ENCODE measurements at regions not wholly inside any gene's neighbourhood (a gene's known extent, or its start where the extent isn't known, plus 50 kb on each side); places are given as distances from the start of the nearest gene placed in this dataset.
A peak's percentile ranks its signal among the peaks of the same experiment; 100 is the strongest.

DNA sequence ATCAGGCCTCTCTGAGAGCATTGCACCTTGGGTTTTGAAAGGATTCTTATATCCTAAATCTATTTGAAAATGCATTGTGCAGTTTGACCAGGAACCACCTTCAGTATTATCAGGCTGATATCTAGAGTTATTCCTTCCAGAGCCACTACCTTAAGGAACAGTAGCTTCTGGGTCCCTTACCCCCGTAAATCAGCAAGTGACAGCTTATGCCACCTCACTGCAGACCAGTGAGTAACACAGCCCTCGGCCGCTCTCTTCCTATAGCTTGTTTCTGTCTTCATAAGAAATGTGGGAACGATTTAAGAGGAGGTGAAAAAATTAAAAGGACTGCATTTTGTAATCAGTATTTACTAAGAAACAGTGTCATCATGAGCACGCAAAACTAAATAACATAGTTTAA is 584.2 kb downstream of the GALR1 start:
- no peak for DNase-seq (ENCODE audit: low spot score)

DNA sequence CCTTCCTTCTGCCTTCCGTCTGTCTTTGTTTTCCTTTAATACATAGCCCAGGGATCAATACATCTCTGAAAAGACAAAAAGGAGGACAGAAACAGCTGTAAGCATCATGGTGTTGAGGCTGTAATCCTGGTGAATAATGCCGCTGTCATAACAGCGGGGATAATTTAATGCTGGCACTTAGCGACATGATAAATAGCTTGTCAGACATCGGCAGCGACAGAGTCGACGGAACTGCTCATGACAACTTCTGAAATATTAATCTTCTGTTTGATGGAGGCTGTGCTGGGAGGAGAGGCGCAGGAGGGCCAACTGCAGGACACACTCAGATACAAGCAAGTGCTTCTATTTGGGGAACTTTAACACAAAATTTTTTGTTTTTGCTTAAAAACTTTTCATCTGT is 602.2 kb downstream of the GALR1 start:
- no peak for DNase-seq (ENCODE audit: low spot score)

DNA sequence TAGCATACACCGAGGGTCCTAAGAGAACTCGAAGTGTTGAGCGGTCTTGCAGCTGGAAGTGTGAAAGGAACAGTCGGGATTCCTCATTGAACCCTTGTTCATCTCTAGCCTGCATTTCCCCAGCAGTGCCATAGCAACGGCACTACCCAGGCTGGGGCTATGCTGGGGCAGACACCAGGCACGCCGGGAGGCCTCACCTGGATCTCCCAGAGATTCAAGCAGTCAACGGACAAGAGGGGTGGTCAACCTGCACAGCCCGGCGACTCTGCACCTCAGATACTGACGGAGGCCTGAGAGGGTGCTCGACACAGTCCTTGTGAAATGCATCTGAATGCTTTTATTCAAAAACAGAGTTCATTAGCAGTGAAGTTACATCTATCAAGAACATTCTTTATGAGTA is 604.2 kb downstream of the GALR1 start:
- DNase-seq (ENCODE audit: low spot score): no peak

DNA sequence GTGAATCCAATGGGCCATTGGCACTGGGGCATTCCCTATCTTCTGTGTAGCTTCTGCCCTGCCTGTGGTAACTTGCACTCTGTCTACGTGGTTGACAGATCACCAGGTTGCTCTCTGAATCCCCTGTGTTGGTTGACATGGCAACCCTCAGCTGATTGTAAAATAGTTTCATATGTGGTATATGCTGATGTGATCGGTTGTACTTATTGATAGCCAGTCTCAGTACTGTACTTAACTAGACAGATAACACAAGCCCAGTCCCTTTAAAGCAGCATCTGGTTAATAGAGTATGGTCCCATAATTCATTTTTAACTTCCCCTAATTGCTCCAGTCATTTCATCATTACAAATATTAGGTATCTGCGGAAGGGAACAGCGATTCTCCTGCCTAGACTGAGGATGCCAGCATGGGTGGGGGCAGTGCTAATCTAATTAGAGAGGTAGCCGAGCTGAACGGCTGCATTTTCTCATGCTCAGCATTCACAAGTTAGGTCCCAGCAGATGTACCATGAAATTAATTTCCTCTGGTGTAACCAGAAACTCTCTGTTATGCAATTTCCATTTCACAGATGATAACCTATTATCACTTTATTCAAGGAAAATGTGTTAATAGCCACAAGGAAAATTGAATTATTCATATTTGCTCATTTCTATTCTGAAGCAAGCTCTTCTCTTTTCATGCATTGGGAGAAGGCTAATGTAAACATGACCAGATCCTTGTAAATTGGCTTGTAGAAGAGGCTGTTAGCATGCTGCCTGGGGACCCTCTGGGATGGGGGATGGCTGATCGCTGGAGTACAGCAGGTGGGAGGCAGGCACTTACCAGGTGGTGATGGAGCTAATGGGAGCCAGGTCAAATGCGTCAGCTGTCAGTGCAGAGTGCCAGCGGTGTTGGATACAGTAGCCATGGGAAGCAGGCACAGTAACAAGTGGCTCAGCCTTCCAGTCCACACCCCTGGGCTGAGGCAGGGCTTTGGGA is 608.3 kb downstream of the GALR1 start:
- no peak for DNase-seq (ENCODE audit: low spot score)

DNA sequence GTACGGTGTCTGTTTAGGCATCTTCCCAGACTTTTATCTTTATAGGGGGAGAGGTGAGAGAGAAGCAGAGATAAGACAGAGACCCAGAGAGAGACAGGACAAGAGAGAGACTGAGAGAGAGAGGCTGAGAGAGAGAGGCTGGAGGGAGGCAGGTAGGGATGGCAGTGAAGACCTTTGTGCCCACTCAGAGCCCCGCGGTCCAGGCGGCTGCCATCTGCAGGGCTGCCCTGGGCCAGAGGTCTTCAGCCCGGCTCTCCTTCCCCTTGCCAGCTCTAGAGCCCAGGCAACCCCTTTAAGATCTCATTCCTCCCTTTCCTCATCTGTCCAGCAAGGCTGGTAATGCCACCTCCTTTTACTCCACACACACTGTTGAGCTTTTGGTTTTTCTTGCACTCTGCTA is 610.0 kb downstream of the GALR1 start:
- no peak for DNase-seq (ENCODE audit: low spot score)

DNA sequence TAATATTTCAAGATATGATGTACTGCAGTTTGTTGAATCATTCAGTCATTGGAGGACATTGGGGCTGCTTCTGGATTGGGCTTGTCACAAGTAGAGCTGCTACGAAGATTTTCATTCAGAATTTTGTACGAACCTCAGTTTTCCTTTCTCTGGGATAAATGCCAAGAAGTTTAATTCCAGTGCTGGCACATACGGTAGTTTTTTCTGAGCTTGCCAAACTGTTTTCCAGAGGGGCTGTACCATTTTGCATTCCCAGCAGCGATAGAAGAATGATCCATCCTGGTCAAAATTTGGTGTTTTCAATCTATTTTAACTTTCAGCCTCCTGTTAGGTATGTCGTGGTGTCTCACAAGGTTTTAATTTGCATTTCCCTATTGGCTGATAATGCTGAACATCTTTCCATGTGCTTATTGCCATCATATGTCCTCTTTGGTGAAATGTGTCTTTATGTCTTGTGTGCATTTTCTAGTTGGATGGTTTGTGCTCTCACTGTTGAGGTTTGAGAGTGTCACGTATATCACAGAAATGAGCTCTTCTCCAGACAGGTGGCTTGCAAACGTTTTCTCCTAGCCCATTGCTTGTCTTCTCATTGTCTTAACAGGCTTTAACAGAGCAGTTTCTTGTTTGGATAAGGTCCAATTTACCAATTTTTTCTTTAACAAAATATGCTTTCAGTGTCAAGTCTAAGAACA is 612.6 kb downstream of the GALR1 start:
- no peak for DNase-seq (ENCODE audit: low spot score)

DNA sequence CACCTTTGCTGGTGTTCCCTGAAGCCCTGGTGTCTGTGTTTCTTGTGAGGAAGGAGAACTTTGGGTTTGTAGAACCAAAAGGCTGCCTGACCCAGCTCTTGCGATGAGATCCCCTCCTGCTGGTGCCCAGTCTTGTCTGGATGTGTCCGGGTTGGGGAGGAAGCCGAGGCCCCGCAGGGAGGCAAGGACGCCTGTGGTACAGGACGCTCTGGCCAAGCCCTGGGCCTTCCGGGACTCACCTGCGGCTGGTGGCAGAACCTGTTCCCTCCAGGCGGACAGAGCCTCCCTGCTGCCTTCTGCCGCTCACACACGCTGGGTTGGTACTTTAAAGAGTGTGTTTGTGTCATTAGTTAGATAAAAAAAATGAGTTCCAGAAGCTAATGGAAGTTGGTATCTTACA is 616.2 kb downstream of the GALR1 start:
- DNase-seq (ENCODE audit: low spot score): no peak

DNA sequence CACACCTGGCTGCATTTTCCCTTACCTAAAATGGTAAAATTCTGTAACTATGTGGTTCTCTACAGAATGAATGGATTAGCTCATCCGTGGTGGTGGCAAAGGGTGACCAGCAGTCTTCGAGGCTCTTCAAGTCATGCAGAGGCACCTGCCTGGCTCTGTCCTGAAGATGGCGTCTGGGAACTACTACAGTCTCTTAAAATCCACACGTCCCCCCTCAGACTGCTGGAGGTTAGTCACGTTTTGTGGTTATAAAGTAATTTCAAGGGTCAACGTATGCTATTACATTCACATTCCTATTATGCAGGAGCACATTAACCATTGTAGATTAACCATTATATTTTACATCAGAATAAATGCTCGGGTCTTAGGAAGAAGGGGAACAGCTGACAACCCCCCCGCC is 616.7 kb downstream of the GALR1 start:
- DNase-seq (ENCODE audit: low spot score): no peak

DNA sequence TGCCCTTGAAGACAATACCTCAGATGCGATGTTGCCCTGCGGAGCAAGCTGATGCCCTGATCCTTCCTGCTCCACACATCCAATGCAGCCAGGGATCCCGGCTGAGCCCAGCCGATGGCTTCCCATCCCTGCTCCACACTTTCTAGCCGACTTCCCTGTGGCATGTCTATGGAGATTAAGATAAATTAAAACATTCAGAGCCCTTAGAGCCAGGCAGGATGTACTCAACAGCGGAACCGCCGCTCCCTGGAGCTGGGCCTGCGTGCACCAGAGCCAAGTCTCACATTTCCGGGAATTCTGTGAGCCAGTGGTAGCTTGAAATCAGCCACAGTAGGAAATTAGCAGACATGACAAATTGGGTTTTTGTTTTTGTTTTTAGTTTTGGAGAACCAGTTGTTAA is 620.6 kb downstream of the GALR1 start:
- DNase-seq (ENCODE audit: low spot score): no peak

DNA sequence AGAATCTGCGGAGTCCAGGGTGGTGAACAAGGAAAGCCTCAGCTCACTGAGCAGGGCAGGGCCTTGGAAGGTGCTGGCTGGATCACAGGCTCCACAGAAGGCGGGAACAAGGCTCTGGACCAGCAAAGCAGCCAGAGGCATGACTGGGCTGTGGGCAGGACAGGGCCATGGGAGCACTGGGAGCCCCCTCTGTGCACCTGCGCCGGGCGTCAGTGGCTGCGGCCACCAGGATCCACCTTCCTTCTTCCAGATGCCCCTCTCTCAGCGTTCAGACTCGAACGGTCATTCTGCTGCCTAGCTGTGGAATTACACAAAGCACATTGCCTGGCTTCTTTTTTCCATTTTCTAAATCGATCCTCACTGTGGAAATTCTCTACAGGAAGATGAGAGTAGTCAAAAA is 621.2 kb downstream of the GALR1 start:
- DNase-seq (ENCODE audit: low spot score): no peak

DNA sequence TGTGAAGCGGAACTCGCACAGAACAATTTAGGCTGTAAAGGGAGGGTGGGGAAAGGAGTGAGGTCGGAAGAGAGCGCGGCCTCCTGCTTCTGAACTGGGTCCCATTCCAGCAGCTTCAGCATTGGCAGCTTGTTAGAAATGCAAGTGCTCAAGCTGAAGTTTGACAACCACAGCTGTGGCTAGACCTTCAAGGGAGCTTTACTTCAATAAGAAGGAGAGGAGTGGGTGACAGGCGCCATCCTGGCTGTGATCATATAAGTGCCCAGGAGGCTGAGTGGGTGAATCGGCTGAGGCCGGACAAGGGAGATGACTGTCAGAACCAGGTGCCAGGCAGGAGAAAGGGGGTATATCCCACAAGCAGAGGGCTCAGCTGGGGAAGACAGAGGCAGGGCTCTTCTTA is 622.5 kb downstream of the GALR1 start:
- DNase-seq (ENCODE audit: low spot score): no peak

DNA sequence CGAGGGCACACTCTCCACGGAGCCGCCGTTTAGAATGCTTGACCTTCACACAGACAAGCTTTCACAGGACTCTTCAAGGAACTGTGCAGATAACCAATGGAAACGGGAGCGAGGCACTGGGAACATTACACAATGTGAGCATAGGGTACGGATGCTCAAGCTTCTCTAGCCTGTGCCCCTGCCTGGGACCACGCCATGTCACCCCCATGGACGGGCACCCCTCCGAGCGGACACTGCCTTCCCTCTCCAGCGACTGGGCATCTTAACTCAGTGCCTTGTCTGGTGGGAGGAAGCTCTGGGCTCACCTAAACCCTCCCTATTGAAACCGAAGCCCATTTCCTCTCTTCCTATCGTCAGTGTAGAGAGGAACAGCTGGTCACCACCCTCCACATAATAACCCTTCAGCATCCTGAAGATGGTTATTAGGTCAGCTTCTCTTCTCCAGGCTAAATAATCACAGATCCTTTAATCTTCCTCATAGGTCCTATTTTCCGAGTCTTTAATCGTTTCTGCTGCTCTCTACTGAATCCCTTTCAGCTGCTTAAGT is 626.7 kb downstream of the GALR1 start:
- no peak for DNase-seq (ENCODE audit: low spot score)

DNA sequence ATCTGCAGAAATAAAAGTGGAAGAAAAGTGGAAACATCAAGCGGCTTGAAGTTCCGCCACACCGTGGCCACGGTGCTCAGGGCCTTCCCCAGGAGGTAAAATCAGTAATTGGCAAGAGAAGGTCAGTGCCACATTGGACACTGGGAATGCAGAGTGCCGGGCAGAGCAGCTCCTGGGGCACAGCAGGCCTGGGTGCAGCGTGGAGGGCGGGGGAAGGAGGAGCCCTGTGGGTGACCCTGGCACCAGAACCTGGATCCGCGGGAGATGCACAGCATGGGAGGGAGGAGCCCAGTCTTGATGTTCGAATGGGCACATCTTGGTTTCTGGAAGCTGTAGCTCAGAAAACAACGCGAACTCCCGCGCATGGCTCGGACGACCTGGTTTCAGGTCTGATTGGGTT is 630.2 kb downstream of the GALR1 start:
- no peak for DNase-seq (ENCODE audit: low spot score)

DNA sequence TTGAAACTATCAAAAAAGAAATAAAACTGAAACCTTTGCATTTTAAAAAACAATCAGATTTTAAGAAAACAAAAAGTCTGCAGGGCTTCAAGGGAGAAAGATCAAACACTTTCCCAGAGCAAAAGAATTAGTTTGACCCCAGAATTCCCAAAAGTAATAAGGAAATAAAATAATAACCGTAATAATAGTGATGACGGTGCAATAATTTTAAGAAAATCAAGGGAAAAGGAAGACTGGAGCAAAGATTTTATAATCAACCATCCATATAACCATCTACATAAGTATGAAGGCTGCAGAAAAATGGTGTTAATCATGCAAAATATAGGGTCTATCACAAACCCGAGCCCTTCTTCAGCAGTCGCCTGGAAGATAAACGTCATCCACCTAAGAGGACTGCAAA is 634.8 kb downstream of the GALR1 start:
- DNase-seq (ENCODE audit: low spot score): no peak

DNA sequence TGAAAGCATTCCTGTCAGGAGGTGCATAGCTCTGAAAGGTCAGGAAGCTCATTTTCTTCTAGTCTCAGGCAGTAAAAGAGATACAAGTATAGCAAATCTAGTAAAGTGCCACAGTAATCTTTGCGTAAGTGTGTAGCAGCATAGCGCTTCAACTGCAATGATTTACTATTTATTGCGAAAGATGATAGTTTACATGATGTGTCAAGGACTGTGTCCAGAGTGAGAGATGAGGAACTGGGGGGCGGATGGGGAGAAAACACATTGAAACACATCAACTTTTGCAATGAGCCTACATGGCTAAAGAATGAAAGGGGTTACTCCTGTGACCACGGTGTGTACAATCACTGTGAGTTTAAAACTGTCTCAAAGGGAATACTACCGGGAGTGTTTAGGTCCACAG is 644.4 kb downstream of the GALR1 start:
- DNase-seq (ENCODE audit: low spot score): no peak

DNA sequence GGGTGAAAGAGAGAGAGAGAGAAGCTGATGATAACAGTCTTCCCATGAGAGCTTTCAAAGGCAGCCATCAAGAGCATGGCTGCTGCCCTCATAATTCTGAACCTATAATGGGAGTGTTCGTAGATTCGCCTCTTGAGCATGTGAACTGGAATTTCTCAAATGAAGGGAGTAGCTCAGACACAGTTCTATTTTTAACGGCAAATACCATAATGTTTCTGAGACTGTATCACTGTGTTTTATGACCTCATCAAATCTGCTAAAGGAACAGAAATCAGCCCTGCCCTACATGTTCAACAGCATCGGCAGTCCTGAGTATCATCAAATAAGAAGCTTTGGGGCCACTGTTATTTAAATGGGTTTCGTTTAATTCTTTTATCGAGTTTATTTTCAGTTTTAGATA is 645.6 kb downstream of the GALR1 start:
- no peak for DNase-seq (ENCODE audit: low spot score)

DNA sequence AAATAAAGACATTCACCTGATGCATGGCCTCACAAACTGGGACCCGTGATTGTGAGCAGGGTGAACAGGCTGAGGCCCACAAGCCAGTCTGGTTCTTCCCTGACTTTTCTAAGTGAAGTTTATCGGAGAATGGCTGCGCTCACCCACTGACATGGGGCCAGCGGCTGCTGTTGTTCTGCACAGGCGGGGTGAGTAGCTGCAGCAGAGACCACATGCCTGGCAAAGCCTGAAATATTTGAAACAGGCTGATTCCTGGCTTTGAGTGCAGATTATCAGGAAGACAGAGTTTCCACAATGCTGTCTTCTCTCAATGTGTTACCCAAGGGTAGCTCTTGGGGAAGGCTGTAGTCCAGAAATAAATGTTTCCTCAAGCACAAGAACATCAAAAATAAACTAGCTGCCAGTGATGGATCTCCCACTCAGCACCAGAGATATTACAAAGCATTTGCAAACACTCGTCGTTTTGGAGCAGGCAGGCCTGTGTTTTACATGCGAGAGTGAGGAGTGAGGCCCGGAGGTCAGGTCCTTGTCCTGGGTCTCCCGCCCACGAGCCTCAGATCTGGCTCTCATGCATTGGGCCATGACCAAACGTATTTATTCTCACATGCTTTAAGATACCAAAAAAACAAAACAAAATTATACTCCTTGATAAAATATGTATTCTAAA is 647.1 kb downstream of the GALR1 start:
- DNase-seq (ENCODE audit: low spot score): no peak

DNA sequence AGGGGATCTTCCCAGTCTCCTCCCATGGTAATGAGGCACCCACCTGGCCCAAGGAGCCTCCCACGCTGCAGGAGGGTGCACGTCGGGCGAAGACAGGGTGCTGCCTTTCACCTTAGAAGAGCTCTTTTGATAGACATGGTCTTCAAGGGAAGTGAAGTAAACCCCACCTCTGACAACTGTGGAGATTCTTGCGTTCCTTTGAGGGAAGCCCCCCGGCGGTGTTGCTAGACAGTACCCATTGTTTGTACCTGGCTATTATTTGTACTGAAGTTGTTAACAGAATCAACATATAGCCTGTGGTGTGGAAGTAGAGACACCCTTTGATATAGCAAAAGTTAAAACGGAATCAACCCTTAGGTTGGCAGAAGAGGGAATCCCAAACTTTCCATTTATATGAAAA is 648.0 kb downstream of the GALR1 start:
- no peak for DNase-seq (ENCODE audit: low spot score)

DNA sequence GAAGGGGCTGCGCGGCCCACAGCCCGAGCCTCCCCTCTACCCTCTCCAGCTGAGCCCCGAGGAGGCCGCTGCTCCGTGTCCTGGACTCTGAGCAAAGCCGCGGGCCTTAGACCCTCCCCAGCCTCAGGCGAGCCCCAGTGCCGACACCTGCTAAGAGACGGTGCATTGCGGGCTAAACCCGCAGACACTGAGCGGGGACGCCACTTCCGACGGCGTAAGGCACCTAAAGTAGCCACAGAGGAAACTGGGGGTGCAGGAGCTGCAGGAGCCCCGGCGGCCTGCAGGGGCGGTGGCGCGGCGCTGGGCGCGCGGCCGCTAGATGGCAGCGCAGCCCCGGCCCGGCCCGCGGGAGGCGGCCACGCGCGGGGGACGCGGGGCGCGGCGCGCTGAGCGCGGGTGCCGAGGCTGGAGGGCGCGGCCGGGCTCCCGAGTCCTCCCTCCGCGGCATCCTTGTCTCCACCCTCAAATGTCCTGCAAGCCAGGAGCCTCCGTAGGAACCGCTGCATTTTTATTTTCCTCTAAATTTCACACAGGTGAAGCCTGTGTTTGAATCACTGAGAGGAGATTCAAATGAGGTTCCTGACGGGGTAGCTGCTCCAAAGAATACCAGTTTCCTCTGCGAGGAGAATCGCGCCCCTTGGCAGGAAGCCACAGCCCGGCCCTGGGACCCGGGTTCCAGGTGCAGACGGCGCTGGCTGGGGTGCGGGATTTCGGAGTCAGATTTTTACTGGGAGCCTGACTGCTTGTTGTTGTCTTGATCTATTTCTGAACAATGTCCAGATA is 650.5 kb downstream of the GALR1 start:
- peak; percentile 18 for DNase-seq (ENCODE audit: low spot score)

DNA sequence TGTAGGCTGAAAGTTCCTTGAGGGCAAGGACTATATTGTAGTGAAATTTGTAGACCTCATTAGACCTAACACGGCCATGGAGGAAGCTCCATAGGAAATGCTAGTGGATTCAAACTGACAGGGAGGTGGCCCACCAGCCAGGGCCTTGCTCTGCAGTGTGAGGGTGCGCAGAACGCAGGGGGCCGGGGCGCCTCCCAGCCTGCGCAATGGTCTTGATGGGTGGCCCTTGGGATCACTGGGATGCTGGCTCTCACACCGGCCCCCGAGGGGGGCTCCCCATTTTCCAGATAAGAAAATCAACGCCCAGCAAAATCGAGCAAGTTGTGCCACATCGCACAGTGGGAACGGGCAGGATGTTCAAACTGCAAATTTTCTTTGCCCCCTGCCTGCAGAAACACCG is 655.4 kb downstream of the GALR1 start:
- DNase-seq (ENCODE audit: low spot score): no peak

DNA sequence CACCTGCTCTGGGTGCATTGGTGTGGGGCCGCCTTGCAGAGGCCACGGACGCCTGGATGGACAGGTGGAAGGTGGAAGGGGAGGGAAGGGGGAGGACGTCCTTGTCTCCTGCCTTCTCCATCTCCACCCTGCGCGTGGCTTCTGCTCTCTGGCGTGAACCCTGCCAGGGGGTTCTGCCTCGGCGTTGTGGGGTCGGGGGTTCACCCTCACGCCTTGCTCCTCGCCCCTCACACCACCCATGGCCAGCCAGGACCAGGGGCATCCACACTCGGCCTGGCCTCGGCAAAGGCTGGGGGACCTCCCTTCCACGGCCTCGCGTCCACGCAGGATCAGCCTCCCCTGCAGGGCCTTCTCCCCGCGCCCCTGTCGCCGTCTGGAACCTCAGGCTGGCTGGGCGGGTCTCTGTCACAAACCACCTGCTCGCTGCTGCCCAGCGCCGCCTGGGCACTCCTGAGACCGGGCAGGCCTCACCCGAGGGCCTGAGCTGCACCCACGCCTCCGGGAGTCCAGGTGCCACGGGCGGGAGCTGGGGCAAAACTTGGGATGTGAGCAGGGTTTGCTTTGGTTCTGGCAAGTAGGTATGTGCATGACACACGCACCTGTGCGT is 655.9 kb downstream of the GALR1 start:
- DNase-seq (ENCODE audit: low spot score): no peak

Measured in globus pallidus (tissue), 1 donor.